Trophoblast cell (in vitro differentiated cells and primary cell): ENCODE measurements at regions not wholly inside any gene's neighbourhood (a gene's known extent, or its start where the extent isn't known, plus 50 kb on each side); places are given as distances from the start of the nearest gene placed in this dataset.

Experiments
- DNase-seq, 2 donors: peaks; one replicate each; pipeline ENCODE4 v3.0.0-alpha.2; 2016
- H2AFZ ChIP-seq: 2 replicates; pipeline ENCODE4 v1.6.1; 2013; ENCODE audit warnings: low read length, moderate library complexity, mild to moderate bottlenecking; ENCODE audit not compliant: insufficient read depth, poor library complexity
- H2AK5ac ChIP-seq: 2 replicates; pipeline ENCODE4 v1.6.1; 2013; ENCODE audit warnings: mild to moderate bottlenecking, low read length
- H2BK120ac ChIP-seq: 2 replicates; pipeline ENCODE4 v1.6.1; 2013; ENCODE audit warnings: low read length, mild to moderate bottlenecking, moderate library complexity; ENCODE audit not compliant: insufficient read depth, poor library complexity
- H2BK12ac ChIP-seq: 2 replicates; pipeline ENCODE4 v1.6.1; 2013; ENCODE audit warnings: mild to moderate bottlenecking, low read length, moderate library complexity
- H2BK5ac ChIP-seq: 2 replicates; pipeline ENCODE4 v1.6.1; 2013; ENCODE audit warnings: low read length, low read depth, moderate library complexity, mild to moderate bottlenecking; ENCODE audit not compliant: poor library complexity
- H3K14ac ChIP-seq: 2 replicates; pipeline ENCODE4 v1.6.1; 2013; ENCODE audit warnings: mild to moderate bottlenecking, low read length
- H3K18ac ChIP-seq: 2 replicates; pipeline ENCODE4 v1.6.1; 2013; ENCODE audit warnings: mild to moderate bottlenecking, low read length
- H3K23ac ChIP-seq: 2 replicates; pipeline ENCODE4 v1.6.1; 2013; ENCODE audit warnings: low read length
- H3K27ac ChIP-seq: 2 replicates; pipeline ENCODE4 v1.5.1; 2013; ENCODE audit warnings: low read depth, mild to moderate bottlenecking, inconsistent platforms, low read length, moderate library complexity
- H3K27me3 ChIP-seq: 2 replicates; pipeline ENCODE4 v1.6.1; 2013; ENCODE audit warnings: inconsistent platforms, mild to moderate bottlenecking, low read length, moderate library complexity; ENCODE audit not compliant: insufficient read depth
- H3K36me3 ChIP-seq, 2 experiments: 1 replicate in 1 of 2; 2 replicates in 1 of 2; pipeline ENCODE4 v1.6.1; 2013; ENCODE audit warnings: low read length in 2 of 2, mild to moderate bottlenecking in 2 of 2, moderate library complexity in 1 of 2; ENCODE audit not compliant: insufficient read depth in 2 of 2, control insufficient read depth in 1 of 2
- H3K4ac ChIP-seq: 2 replicates; pipeline ENCODE4 v1.6.1; 2013; ENCODE audit warnings: low read depth, mild to moderate bottlenecking, low read length, moderate library complexity
- H3K4me1 ChIP-seq, 2 experiments: 1 replicate in 1 of 2; 2 replicates in 1 of 2; pipeline ENCODE4 v1.6.1; 2013; ENCODE audit warnings: low read length in 2 of 2, mild to moderate bottlenecking in 2 of 2, moderate library complexity in 1 of 2; ENCODE audit not compliant: insufficient read depth in 2 of 2, control insufficient read depth in 1 of 2
- H3K4me2 ChIP-seq: 2 replicates; pipeline ENCODE4 v1.6.1; 2013; ENCODE audit warnings: inconsistent platforms, mild to moderate bottlenecking, low read length, moderate library complexity
- H3K4me3 ChIP-seq: 2 replicates; pipeline ENCODE4 v1.5.1; 2013; ENCODE audit warnings: mild to moderate bottlenecking, low read depth, low read length, inconsistent platforms
- H3K79me1 ChIP-seq: one replicate; pipeline ENCODE4 v1.6.1; 2013; ENCODE audit warnings: low read length
- H3K79me2 ChIP-seq: 2 replicates; pipeline ENCODE4 v1.6.1; 2013; ENCODE audit warnings: low read length, mild to moderate bottlenecking; ENCODE audit not compliant: control insufficient read depth, insufficient read depth, poor library complexity
- H3K9ac ChIP-seq: 2 replicates; pipeline ENCODE4 v1.6.1; 2013; ENCODE audit warnings: mild to moderate bottlenecking, low read length
- H3K9me3 ChIP-seq: 2 replicates; pipeline ENCODE4 v1.6.1; 2013; ENCODE audit warnings: low read depth, mild to moderate bottlenecking, control low read depth, inconsistent platforms, low read length; ENCODE audit not compliant: insufficient read depth
- H4K12ac ChIP-seq: 2 replicates; pipeline ENCODE4 v1.6.1; 2013; ENCODE audit warnings: low read depth, mild to moderate bottlenecking, low read length, moderate library complexity
- H4K8ac ChIP-seq: 2 replicates; pipeline ENCODE4 v1.6.1; 2013; ENCODE audit warnings: low read depth, mild to moderate bottlenecking, low read length, moderate library complexity
- H4K91ac ChIP-seq: one replicate; pipeline ENCODE4 v1.6.1; 2013; ENCODE audit warnings: low read depth, mild to moderate bottlenecking, low read length, moderate library complexity
- WGBS: extraction: QIAGEN DNeasy Blood & Tissue Kit; methylation state at CpG from one replicate; pipeline ENCODE4 v1.1.7; 2013; ENCODE audit warnings: missing lambda C conversion rate; ENCODE audit not compliant: insufficient read length, insufficient coverage; ENCODE audit errors: extremely low coverage; 5-methylcytosine and 5-hydroxymethylcytosine counted together

DNA sequence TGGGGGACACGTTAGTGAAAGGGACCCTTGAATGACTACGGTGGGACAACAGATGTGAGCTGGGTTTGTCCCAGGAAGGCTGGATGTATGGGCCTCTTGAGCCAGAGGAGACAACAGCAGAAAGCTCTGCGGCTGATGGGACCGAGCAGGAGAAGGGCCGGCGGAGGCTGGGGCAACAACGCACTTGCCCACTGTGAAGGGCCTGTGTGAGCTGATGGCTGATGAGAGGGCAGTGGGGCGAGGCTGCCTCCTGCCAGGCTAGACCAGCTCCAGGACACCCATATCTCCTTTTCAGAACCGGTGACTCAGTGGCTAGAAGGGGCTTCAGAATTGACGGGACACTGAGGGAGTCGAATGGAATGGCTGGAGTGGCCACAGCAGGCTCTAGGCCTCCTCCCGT is 250.1 kb downstream of the SEC14L1 start:
- no peak overlapping the region for H3K23ac ChIP-seq
- no peaks in the 10 kb centered on the region for H3K36me3 ChIP-seq
- no peak overlapping the region for H3K9ac ChIP-seq
- peaks cover 39% of the 10 kb centered on the region for H3K79me1 ChIP-seq
- no peak overlapping the region for H3K4ac ChIP-seq
- H3K27me3 ChIP-seq: no peaks in the 10 kb centered on the region
- no CpG with 5 or more reads among the region's 12 CpGs for WGBS
- no peak overlapping the region for H3K4me3 ChIP-seq
- no peak overlapping the region for H2BK120ac ChIP-seq
- H4K91ac ChIP-seq: peak overlapping the region; percentile 5
- peak overlapping the region; percentile 10 for H2BK12ac ChIP-seq
- no peak overlapping the region for H3K4me2 ChIP-seq
- H3K79me2 ChIP-seq: peaks cover 8% of the 10 kb centered on the region
- no peak for DNase-seq
- H3K18ac ChIP-seq: peak overlapping the region; percentile 65
- H3K9me3 ChIP-seq: peaks cover 1% of the 10 kb centered on the region
- peaks cover 69 to 81% of the 10 kb centered on the region in 2 experiments for H3K4me1 ChIP-seq
- peak overlapping the region; percentile 67 for H3K14ac ChIP-seq
- H2AK5ac ChIP-seq: peak overlapping the region; percentile 87
- no peak overlapping the region for H4K12ac ChIP-seq
- no peak overlapping the region for H3K27ac ChIP-seq
- no peak overlapping the region for H4K8ac ChIP-seq
- no peak overlapping the region for H2AFZ ChIP-seq
- H2BK5ac ChIP-seq: no peak overlapping the region

DNA sequence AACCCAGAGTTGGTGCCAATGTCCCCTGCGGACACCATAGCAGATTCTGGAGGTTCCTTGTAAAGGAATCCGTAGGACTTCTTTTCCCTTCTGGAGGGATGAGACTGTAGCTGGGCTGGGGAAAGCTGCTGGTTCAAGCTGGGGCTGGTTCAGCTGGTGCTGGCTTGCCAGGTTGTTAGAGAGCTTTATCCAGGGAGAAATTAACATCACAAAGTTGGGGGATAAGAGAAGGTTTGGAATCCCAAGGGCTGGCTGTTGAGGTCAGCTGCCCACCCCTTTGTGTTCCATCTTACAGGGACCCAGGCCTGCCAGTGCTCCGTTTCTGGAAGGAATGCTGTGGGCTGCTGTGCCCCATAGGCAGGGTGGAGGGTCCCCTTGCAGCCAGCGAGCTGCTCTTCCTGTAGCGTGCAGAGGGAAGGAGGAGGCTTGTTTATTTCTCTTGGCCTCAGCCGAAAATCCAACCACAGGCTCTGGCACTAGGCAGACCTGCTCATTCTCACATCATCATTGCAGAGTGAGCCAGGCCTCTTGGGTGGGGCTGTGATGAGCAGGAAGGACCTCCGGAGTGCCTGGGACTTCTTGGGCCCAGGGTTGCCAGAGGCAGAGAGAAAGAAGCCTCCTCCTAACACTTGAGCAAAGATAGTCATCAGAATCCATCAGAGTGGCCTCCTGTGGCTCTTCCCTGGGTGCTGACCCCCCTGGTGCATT is 251.1 kb downstream of the SEC14L1 start:
- Histone ChIP-seq H3K9ac (no peak overlapping the region), H3K4me2 (peak overlapping the region; percentile 15), H3K4ac (no peak overlapping the region), H4K91ac (peak overlapping the region; percentile 39), H3K4me3 (no peak overlapping the region), H3K18ac (peak overlapping the region; percentile 31), H3K27ac (peak overlapping the region; percentile 29), H3K9me3 (peaks cover 4% of the 10 kb centered on the region), H3K23ac (no peak overlapping the region), H2AFZ (no peak overlapping the region), H2BK5ac (peak overlapping the region; percentile 27), H2BK120ac (peak overlapping the region; percentile 37), H3K4me1 (peaks cover 59 to 72% of the 10 kb centered on the region in 2 experiments), H2BK12ac (peak overlapping the region; percentile 21), H3K79me2 (peaks cover 8% of the 10 kb centered on the region), H2AK5ac (peak overlapping the region; percentile 43), H3K27me3 (no peaks in the 10 kb centered on the region), H3K14ac (peak overlapping the region; percentile 23), H3K79me1 (peaks cover 36% of the 10 kb centered on the region), H3K36me3 (no peaks in the 10 kb centered on the region), H4K8ac (peak overlapping the region; percentile 23), H4K12ac (no peak overlapping the region)
- no peak for DNase-seq
- no CpG with 5 or more reads among the region's 7 CpGs for whole genome bisulfite sequencing

DNA sequence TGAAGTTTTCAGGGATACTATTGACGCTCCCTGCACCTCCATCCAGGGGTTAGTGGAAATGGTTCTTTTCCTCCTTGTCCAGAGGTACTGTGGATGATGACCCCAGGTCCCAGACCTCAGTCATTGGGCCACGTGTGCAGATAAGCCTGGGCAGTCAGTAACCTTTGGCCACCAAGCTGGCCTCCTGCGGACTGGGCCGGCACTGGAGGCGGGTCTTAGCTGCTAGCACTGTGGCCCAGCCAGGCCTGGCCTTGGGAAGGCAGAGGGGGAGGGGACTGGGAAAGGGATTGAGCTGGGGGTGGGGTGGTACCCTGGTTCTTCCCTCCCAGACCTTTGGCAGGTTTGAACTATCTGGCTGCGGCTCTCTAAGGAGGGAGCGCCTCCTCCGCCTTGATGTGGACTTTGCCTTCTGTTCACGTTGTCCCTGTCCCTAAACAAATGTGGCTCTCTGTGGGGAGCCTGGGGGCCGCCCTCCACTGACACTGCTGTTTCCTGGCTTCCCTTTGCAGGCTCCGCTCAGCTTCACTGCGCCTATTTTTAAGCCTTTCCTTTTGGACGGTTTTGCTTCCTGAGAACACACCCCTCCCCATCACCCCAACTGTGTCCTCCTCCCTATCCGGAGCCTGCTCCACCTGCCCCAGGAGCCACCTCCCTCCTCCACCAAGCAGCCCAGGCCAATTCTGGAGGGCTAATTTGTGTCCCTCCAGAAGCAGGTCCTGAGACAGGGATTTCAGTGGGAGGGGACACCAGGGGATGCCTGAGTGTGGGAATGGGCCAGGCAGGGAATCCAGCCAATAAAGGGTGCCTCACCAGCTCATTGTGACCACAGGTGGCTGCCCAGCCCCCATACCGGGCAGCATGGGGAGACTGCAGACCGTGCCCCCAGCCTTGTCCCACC is 251.9 kb downstream of the SEC14L1 start:
- Histone ChIP-seq H3K36me3 (no peaks in the 10 kb centered on the region), H3K27me3 (no peaks in the 10 kb centered on the region), H3K18ac (peak overlapping the region; percentile 58), H2BK12ac (peak overlapping the region; percentile 51), H3K23ac (no peak overlapping the region), H4K12ac (no peak overlapping the region), H3K79me1 (peaks cover 33% of the 10 kb centered on the region), H3K4me3 (no peak overlapping the region), H4K8ac (peak overlapping the region; percentile 23), H3K4me2 (peak overlapping the region; percentile 15), H2BK5ac (no peak overlapping the region), H3K4ac (peak overlapping the region; percentile 25), H4K91ac (peak overlapping the region; percentile 20), H2AFZ (peak overlapping the region; percentile 21), H2AK5ac (peak overlapping the region; percentile 17), H3K14ac (peak overlapping the region; percentile 12), H2BK120ac (peak overlapping the region; percentile 20), H3K27ac (peak overlapping the region; percentile 27), H3K79me2 (peaks cover 8% of the 10 kb centered on the region), H3K9me3 (peaks cover 4% of the 10 kb centered on the region), H3K4me1 (peaks cover 51 to 64% of the 10 kb centered on the region in 2 experiments), H3K9ac (no peak overlapping the region)
- no CpG with 5 or more reads among the region's 16 CpGs for WGBS
- no peak for DNase-seq

DNA sequence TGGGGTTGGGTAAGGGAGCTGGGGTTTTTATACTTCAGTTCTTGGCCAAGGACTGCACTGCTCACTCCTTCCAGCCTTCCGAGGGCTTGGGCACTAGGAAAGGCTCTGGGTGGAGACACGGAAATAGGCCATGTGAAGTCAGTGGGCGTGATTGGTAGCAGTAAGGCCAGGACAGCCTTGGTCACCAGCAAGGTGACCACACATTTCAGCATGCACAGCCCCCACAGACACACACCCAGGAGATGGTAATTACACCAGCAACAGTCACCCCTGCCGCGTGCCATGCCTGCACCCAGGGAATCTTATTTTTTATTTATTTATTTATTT is 252.5 kb downstream of the SEC14L1 start:
- no peak overlapping the region for H2AFZ ChIP-seq
- peaks cover 46 to 59% of the 10 kb centered on the region in 2 experiments for H3K4me1 ChIP-seq
- peaks cover 28% of the 10 kb centered on the region for H3K79me1 ChIP-seq
- no peak overlapping the region for H3K14ac ChIP-seq
- no peak overlapping the region for H2BK5ac ChIP-seq
- no peak overlapping the region for H4K12ac ChIP-seq
- H3K4me3 ChIP-seq: no peak overlapping the region
- H3K9me3 ChIP-seq: peaks cover 4% of the 10 kb centered on the region
- H4K91ac ChIP-seq: peak overlapping the region; percentile 20
- H3K79me2 ChIP-seq: peaks cover 8% of the 10 kb centered on the region
- no peak overlapping the region for H3K18ac ChIP-seq
- H2BK120ac ChIP-seq: no peak overlapping the region
- no peaks in the 10 kb centered on the region for H3K36me3 ChIP-seq
- H3K23ac ChIP-seq: no peak overlapping the region
- no peaks in the 10 kb centered on the region for H3K27me3 ChIP-seq
- WGBS: no CpG with 5 or more reads among the region's 5 CpGs
- no peak for DNase-seq
- peak overlapping the region; percentile 78 for H2BK12ac ChIP-seq
- H4K8ac ChIP-seq: no peak overlapping the region
- H2AK5ac ChIP-seq: no peak overlapping the region
- H3K27ac ChIP-seq: no peak overlapping the region
- H3K4ac ChIP-seq: no peak overlapping the region
- no peak overlapping the region for H3K4me2 ChIP-seq
- no peak overlapping the region for H3K9ac ChIP-seq
